ENCODE measurements at regions not wholly inside any gene's neighbourhood (a gene's known extent, or its start where the extent isn't known, plus 50 kb on each side); places are given as distances from the start of the nearest gene placed in this dataset.

DNA sequence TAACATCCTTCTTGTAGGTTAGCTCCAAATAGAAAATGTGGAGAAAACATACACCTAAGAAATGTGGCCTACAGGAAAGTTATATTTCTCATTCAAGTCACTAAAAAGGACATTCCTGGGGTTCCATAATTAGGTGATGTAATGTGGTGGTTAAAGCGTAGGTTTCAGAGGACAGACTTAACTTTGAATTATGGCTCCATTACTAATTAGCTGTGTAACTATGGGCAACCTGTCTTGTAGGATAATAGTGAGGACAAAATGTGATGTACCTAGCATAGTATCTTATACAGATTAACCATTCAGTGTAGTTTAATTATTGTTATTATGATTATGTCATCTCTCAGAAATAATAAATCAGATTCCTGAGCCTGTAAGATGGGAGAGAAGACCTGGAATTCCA, 602.5 kb downstream of the TSN start:
- DNase-seq: no peak

DNA sequence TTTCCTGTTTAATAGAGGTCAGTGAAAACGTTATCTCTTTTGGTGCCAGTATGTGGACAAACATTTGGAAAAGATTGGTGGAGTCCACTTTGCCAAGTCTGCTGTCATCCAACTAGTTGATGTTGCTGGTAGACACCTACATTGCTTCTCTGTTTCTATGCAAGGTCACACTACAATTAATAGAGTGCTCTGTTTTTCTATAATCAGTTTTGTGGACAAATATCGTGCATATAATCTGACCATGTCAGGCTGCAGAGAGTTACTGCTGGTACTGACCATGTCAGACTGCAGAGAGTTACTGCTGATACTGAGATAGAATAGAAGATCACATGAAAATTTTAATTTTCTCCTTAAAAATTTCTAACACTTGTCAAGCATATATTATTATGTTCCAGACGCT, 603.3 kb downstream of the TSN start:
- DNase-seq: no peak

DNA sequence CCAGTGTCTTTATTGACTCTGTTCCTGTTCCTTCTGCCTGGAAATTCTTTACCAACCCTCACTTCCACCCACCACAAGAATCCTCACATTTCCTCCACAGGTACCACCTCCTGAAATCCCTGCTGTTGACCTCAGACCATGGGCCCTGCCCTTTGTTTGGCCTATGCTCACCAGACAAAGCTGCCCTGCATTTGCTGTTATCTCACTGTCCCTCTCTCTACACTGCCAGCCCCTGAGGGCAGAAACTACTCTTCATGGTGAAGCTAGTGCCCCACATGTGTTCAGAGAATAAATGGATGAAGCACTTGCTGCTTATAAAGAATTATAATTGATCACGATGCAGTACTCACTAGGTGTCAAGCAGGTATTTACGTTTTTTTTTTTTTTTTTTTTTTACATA, 608.4 kb downstream of the TSN start:
- no peak for DNase-seq

DNA sequence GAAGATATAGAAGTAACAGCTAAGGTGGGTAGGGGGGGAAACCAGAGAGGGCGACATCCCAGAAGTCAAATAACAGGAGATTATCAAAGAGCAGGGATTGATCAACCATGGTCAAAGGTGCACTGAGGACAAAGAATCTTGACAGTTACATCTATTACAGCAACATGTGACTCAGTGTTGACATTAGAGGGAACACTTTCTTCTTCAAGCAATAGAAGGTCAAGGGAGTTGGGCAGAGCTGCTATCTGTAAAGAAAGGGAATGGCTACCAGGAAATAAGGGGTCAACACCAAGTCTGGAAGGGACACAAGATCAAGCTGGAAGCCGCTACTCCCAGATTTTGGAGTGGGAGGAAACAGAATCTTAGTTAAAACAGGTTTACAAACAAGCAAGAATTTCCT, 611.0 kb downstream of the TSN start:
- no peak for DNase-seq

DNA sequence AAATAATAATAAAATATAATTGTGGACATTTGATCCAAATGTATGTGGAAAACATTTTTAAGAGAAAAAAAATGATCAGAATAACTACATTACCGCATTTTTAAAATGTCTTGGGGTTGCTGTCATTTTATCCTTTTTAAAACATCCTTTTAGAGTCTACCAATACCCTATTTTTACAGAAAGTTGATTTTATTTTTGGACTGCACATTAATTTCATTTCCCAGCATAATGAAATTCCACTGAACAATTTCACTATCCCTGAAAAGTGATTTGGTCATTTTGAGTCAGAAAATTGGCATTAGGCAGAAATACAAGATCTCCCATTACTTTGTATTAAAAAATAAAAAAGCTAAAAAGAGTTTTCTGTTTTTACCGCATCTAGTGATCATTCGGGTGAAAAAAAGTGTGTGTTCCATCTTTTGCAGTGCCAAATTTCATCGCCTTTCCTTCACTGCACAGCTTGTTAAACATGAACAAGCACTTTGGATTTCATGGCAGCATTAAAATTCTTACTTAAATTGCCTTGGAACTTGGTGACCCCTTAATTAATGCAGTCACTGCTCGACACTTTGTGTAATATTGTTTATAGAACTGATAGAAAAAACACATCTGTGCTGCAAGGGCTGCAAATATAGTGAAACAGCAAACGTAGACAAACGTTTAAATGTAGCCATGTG, 611.7 kb downstream of the TSN start:
- DNase-seq: no peak

DNA sequence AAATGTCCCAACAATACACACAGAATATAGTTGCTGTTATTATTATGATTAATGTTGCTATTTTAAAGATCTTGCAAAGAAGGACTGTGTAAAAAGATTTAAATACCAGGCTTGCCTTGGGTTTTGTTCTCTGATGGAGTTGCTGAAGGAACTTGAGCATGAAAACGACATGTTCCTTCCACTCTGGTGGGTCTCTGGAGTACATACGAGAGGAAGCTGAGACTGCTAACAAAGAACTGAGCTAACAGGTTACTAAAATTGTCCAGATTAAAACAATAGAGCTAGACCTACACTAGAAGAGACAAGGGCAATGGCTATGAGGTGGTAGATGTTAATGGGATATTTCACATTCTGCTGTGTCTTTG, 612.2 kb downstream of the TSN start:
- DNase-seq: no peak

DNA sequence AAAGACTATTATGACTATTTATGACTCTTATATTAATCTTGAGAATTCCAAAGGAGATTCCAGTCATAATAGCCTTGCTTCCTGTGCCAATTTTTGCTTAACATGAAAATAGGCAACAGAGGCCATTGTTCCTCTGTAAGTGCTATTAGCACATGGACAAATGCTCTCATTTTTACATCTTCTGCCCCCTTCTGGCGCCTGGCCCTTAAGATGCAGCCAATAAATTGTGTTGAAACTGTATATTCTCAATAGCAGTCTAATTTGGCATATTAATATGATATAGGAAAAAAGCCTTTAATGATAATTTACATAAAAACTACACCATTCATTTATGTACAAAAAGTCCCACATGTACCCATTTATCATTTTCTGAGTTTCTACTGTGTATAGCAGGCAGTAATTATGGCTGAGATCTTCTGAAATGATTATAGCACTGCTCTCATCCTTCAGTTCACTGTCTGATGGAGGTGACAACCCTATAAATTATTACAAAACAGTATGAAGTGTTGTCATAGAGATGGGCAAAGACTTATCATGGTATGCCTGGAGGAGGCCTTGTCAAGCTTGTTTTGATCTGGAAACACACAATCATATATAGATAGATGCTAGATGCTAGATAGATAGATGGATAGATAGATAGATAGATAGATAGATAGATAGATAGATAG, 613.3 kb downstream of the TSN start:
- DNase-seq: no peak

DNA sequence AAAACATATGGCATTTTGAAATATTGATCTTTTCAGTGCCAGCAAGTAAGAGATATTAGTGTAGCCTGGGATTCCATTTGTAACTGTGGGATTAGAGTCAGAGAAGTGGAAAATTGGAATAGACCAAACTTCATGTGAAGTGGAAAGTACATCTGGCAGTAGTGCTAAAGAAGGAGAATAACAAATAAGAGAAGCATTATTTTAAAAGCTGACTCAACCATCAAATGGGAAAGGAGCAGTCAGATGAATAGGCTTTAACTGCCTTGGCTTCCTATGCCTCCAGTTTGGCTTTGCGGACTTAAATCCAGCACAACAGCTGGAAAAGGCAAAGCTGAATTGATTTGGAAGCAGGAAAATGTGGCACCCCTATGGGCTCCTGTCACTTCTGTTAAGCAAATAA, 623.1 kb downstream of the TSN start:
- DNase-seq: peak; percentile 52

DNA sequence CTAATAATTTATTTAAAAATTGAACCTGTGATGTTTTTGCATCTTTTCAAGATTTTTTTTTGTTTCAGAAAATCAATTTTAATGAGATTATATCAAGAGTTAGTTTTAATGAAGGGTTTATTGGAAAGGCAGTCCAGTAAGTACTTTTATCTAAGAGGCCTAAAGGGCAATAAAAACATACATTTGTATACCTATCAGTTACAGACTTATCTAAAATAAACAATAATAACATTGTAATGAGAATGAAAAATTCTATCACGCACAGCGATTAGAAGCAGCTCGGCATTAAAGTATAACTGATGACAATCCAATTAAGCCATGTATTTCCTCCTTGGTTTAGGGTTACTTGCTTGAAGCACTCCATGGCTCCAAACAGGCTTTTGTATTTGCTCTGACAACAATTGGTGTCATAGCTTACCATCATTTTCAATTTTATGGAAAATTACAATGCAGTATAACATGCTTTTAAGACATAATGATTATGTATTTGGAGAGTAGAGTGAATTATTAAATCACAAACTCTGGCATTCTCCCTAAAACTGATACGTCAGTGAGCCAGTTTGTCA, 629.4 kb downstream of the TSN start:
- no peak for DNase-seq

DNA sequence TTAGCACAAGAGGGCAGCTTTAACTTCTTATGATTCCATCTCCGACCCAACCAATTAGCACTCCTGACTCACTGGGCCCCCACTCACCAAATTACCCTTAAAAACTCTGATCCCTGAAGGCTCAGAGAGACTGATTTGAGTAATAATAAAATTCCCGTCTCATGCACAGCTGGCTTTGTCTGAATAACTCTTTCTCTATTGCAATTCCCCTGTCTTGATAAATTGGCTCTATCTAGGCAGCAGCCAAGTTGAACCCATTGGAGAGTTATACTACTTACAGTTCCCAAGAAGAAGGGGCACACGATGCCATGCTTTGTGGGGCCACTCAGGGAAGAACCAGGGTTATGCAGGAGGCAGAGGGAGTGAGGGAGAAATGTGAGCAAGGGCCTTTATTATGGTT, 632.8 kb downstream of the TSN start:
- no peak for DNase-seq

DNA sequence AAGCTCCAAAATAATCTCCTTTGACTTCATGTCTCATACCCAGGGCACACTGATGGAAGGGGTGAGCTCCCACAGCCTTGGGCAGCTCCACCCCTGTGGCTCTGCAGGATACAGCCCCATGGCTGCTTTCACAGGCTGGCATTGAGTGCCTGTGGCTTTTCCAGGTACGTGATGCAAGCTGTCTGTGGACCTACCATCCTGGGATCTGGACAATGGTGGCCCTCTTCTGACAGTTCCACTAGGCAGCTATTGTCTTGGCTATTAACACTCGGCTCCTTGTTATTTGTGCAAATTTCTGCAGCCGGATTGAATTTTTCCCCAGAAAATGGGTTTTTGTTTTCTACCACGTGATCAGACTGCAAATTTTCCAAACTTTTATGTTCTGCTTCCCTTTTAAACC, 634.2 kb downstream of the TSN start:
- no peak for DNase-seq

DNA sequence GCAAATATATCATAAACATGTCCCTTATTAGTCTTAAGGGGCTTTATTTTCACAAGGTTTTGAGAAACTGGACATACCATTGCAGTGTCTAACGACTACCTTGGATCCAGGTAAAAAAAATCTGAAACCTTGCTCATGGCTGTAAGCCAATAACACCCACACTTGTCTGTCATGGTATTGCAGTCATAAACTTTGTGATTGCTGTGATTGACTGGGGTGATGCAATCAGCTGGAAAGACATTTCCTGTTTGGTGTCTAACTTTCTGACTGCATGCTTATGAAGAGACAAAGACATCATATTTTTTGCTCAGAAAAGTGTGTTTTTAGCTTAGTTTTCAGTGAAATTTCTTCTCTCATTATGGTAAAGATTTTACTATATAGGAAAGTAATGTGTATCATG, 635.0 kb downstream of the TSN start:
- no peak for DNase-seq

DNA sequence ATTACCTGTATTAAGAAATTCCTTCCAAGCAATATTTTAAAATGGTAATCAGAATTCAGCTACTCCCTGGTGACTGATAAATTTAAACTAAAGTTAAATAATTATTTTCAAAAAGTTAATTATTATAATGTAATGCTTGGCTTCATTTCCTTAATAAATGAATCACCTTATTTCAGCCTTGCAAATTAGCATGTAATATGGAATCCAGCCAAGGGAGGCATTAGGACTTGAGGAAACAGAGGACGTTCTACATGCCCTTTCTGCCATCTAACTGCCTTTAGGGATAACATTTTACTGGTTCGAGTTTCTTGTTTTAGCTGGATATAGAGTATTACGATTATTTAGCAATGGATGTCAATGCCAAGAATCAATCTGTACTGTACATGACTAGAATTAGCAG, 636.3 kb downstream of the TSN start:
- DNase-seq: no peak

DNA sequence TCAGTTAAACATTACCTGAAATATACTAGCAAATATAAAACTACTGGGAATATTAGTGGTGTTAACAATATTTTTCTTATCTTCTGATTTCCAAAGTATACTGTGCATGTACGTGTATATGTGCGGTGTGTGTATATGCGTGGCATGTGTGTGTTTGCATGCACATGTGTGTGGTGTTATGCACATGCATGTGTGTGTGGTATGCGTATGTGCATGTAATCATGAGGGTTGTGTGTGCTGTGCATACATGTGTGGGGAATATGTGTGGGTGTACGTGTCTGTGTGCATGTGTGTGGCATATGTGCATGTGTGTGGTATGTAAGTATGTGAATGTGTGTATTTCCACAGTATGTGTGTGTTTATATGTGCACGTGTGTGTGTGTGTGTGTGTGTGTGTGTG, 640.2 kb downstream of the TSN start:
- no peak for DNase-seq

DNA sequence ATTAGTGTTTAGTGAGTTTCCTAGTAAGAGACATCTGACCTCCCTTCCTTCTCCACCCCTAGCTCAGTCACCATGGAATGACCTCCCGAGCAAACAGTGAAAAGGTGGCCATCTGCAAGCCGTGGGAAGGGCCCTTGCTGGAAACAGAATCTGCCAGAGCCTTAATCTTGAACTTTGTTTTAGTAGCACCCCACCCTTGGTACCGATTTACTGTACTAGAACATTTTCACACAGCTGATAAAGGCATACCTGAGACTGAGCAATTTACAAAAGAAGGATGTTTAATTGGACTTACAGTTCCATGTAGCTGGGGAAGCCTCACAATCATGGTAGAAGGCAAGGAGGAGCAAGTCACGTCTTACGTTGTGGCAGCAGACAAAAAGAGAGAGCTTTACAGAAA, 655.8 kb downstream of the TSN start:
- no peak for DNase-seq

DNA sequence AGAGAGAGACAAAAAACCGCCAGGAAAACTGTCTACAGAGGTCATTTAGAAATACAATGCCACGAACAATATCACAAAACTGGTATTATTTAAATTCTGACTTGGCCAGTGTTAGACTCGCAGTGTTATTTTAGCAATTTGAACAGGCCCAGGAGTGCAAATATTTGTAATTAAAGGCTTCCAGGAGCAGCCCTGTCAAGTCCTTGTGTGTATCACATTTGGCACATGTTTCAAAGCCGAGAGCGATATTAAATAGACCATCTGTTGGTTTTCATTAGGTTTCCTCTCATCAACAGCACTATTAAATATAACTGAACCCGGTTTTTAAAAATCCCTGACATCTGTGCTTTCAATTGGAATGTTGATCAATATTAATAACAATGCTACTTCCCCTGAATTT, 656.9 kb downstream of the TSN start:
- no peak for DNase-seq

DNA sequence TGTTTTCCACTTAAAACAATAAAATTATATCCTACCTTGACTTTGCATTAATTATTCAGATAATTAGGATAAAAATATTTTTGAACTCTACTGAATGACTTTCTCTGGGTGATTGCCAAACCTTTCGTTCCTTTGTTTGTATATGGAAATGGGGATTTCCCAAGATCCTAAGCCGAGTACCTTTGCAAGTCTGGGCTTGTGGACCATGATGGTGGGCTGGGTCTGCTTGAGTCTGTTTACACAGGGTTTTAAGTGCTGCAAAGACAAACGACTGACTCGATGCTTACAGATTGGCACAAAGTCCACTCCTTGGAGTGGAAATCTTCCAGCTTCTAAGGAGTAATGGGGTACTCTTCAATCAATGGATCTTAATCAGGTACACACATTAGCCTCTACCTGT, 659.5 kb downstream of the TSN start:
- no peak for DNase-seq

DNA sequence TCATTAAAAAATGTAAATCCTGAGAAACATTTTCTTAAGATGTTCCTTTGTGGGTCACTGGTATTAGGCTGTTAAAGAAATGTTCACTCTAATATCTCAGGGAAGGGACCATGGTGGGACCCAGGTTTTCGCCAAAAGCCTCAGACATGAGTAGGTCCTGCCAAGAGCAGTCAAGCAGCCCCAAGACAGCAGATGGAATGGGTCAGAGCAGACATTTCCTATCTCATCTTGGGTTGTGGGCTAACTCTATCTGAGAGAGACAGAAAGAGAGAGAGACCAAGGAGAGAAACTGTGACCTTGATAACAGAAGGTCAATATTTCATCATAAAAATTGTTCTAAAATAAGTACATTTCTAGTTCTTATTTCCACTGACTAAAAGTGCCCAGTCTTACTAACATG, 661.7 kb downstream of the TSN start:
- no peak for DNase-seq

DNA sequence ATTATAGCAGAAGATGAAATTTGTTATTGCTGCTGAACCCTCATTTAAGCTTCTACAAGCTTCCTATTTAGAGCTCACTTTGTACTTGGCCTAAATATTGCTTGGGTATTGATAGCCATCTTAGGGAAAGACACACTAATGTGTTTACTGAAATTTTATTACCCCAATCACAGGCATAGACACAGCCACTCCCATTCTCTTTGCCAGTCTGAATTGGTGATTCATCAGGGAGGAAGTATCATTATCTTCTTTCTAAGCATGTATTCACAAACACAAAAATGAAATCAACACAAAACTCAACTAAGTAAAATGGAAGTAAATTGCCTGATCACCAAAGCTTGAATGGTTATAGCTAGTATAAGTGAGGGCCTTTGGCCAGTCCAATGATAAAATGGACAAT, 666.3 kb downstream of the TSN start:
- DNase-seq: no peak

DNA sequence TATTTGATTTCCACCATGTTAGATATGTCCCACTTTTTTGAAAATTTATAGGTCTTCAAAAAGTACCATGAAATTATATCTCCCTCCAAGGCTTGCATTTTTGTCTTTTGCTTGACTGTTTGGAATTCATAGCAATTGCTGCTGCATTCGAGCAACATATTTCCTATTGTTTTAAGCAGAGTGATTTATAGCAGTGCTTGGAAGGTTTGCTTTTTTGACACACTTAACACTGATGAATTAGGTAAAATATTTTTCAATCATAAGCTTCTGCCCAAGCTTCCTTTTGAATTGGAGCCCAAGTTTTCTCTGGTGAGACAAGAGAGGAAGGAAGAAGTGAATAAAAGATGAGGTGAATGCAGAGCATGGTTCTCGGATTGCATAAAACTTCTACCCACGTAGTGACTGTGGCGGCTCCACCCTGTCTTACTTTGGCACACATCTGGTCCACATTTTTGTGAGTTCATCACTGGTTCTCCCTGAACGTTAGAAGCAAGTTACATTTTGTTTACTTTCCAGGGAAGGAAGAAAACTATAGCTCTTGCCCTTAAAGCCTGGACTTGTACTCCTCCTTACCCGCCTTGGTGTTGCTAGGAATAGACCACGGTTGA, 667.0 kb downstream of the TSN start:
- DNase-seq: no peak

DNA sequence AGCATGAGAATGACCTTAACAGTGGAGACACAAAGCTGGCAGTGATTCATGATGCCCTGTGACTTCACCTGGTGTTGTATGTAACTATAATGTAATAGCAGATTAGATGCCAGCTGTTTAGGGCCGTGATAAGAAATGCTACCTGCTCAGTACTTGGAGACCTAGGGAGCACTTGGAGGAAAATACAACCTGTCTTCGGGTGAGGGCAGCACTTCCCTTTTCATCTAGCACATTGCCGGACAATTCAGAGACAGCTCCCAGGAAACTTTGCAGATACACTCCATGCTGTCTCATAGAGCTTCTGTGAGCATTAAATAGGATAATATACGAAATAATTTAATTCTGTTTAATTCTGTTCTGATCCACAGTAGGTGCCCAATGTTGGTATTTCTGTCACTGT, 668.5 kb downstream of the TSN start:
- no peak for DNase-seq

DNA sequence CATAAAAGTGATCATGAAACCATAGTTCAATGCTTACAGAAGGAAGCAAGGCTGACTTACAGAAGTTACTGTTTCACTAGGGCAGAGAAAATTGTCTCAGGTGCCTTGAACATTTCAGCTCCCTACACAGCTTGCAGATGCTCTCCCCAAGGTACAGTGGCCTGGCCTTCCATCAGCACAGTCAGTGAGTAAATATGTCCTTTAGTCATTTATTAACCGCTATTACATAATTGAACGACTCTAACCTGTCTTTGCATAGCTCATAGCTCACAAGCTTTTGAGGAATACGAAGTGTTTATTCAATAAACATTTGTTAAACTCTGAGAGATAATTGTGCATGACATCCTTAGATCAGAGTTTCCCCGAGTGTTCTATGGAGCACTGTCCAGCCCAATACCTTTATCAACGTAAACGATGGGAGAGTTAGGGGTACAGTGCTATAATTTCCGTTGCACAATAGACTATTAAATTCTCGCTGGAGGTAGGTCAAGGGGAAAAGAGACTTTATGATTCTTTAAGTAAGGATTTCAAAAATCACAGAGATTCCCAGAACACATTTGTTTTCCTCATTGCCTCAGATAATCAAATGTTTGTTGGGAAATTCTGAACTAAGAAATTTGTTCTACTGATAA, 677.8 kb downstream of the TSN start:
- DNase-seq: no peak

DNA sequence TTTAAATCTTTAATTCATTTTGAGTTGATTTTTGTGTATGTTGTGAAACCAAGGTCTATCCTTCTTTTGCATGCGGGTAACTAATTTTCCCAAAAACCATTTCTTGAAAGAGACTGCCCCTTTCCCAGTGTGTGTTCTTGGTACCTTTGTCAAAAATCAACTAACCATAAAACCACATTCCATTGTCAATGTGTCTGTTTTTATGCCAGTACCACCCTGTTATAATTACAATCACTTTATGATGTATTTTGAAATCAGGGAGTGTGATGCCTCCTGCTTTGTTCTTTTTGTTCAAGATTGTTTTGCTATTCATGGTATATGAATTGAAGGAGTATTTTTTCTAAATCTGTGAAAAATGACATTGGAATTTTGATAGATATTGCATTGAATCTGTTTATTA, 689.6 kb downstream of the TSN start:
- no peak for DNase-seq

DNA sequence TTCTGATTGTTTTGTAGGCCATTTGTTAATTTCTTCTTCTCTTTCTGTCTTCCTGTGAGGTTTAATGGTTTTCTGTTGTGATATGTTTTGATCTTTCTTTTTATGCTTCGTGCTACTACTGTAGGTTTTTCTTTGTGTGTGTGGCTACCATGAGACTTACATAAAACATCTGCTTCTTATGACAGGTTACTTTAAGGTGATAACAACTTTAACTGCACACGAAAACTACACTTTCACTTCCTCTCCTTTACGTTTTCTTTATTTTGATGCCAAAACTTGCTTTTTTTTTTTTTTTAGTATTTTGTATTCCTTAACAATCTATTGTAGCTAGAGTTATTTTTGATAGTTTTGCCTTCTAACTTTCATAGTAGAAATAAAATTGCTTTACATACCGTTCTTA, 691.3 kb downstream of the TSN start:
- no peak for DNase-seq

Measured in femur (tissue), 1 donor.